NCI-H345 (cell line): ENCODE measurements at regions not wholly inside any gene's neighbourhood (a gene's known extent, or its start where the extent isn't known, plus 50 kb on each side); places are given as distances from the start of the nearest gene placed in this dataset.

Experiments
- DNase-seq: peaks from one replicate; lab custom pipeline; 2025; lab: John Stamatoyannopoulos, UW

DNA sequence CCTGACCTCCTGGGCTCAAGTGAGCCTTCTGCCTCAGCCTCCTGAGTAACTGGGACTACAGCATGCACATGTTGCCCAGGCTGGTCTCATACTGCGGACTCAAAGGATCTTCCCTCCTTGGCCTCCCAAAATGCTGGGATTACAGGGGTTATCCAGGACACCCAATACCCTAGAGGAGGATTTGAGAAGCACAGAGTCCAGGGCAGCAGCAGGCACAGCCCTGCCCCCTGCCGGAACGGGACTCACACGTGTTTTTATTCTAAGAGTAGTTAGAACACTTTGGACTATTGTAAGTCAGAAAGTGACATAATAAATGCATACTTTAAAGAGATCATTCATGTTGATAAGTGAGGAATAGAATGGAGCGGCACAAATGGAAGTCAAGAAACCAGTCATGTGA lies 80.2 kb downstream of the C6orf118 start:
- DNase-seq, result no peak

DNA sequence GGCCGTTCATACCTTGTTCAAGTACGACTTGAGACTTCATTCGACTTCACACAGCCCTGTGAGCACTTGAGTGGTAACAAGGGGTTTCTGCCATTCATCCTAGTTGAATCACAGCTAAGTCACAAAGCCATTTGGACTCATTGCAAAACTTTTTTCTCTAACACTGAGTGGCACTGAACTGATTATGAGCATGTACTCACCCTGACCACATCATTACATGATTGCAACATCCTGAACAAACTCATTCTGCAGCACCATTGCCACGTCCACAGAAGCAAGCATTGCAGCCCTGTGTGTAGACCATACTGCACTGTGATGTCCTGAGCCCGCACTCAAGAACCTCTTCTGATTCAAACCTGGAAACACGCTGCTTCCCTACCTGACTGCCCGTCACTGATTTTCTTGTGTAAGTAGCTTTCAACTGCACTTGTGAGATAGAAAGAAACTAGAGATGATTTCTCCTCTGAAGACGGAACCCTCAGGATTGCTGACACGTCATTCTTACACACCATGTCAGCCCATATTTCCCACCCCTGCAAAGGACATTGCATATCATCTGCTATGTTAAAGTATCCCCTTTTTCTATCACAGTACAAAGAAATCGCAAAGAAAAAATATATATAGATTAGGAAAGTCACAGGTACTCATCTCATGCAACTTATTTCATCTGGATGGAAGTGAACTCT lies 81.6 kb downstream of the C6orf118 start:
- DNase-seq, result no peak

DNA sequence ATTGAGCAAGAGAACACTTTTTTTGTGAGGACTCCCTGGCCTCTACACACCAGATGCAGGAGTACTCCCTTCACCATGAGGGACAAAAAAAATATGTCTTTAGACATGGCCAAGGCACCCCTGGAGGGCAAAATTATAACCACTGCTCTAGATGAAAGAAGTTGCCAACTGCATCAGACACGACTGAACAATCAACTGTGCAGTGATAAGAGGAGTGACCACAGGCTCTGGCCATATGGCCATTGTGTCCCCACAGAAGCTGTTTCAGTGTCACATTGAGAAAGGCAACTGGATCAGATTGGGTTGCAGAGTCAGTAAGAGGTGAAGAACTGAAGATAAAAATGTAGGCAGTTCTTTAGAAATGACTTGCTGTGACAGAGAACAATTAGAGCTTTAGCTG lies 85.7 kb downstream of the C6orf118 start:
- DNase-seq, result no peak

DNA sequence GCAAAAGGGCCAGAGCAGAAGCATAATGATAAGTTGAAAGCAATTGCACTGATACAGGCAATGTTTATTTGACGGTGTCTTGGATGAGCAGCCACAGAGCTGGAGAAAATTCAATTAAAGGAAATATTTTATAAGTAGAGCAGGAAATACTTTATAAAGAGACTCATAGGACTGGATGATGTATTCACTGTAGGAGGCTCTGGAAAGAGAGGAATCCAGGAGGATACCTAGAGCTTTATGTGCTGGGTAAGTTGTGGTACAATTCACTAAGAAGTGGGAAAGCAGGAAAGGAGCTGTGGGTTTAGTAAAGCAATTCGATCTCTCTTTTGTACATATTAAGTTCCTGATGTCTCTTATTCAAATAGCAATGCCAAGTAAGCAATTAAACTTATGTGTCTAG lies 86.3 kb downstream of the C6orf118 start:
- no peak for DNase-seq

DNA sequence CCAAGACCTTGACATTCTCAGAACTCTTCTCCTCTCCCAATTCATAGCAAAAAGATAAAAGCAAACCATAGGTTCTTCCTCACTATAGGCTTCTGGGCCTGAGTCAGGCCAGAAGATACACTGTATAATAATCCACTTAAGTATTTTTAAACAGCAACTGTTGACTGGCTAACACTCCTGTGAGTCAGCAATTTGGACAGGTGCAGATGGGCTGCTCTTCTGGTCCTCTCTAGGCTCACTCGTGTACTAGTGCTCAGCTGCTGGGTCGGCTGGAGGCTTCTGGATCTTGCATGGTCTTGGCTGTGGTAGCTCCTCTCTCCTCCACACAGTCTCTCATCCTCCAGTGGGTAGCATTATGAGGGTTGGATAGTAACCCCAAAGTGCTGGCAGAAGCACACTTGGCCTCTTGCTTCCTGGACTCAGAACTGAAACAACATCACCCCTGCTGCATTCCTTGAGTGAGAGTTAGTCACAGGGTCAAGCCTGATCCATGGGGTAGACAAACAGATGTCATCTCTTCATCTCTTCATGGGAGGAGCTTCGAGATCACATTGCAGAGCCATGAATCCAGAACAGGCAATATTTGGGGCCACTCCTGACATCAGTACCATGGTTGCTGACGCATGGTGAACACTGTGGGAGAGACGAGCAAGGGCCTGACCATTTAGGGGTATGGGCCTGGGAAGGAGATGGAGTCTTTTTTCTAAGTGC lies 86.9 kb downstream of the C6orf118 start:
- no peak for DNase-seq

DNA sequence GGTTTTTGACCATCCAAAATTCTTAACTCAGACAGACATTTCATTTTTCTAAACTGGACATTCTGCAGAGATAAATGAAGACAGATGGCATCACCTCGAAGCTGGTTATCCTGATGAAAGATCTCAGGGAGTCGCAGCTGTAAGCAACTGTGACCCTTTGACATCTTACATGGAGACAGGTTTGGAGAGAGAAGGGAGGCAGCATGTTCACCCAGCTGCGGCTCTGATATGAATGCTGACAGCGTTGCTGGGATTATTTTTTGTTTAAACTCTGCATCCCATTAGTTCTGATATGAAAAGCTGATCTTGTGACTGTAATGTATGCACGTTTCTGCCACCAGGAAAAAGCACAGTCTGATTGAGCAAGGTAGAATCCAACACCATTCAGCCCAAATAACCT lies 89.4 kb downstream of the C6orf118 start:
- no peak for DNase-seq

DNA sequence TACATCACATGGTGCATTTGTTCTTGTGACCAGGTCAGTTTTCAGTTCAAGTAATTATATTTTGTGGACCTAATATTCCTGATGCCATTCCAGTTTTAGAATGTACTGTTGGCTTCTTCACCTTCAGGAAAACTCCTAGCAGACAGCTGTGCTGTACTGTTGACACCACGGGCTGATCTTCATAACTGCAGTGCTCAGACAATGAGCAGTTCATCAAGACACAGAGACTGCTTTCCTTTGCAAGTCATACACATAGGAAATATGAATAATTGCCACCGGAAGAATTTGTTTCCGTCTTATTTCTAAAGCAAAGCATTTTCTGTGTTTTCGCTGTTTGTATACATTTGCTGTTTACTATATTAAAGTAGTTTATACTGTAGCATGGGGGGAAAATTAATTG lies 89.8 kb downstream of the C6orf118 start:
- no peak for DNase-seq

DNA sequence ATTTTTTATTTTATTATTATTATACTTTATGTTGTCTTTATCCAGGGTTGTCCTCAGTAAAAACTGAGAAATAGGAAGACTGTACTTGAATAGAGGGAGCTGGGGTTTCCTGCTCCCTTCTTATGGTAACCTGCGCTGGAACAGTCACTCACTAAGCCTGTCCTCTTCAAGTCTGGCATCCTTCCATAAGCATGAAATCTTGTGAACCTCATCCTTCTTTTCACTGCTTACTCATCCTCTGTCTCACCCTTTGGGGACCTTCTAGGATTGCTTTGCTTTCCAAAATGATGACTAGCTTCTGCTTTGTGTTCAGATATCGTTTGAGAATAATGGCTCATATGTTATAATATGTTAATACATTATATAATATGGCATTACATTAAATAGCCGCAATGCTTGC lies 90.6 kb downstream of the C6orf118 start:
- no peak for DNase-seq

DNA sequence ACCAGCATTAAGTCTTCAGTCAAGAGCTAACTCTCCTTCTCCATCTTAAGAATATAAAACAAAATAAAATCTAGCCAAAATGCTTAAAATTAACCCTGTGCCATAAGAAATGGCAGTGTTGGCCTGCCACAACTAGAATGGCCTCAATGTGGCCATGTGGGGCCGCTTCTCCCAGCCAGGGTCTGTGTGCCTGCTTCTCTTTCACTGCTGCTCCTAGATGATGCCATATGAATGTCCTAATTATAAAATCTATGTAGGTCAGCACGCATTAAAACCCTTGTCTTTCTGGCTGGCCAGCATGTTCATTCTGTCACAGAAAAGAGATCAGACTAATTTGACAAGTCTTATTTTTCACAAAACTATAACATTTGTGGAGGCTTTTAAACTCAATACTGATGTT lies 102.6 kb downstream of the C6orf118 start:
- DNase-seq, result no peak

DNA sequence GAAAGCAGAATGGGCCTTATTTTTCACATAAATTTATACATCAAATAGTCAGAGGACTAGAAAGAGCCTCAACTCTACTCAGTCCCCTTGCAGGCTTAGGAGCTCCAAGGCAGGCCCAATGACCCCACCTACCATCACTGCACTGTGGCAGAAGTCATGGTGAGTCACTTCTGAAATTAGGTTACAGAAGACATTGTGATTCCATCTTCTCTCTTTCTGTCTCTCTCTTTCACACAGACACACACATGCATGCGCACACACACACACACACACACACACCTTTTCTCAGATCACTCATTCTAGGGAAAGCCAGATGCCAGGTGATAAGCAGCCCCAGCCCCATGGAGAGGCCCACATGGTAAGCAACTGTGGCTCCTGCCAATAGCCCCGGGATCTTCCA lies 103.8 kb downstream of the C6orf118 start:
- DNase-seq, result no peak

DNA sequence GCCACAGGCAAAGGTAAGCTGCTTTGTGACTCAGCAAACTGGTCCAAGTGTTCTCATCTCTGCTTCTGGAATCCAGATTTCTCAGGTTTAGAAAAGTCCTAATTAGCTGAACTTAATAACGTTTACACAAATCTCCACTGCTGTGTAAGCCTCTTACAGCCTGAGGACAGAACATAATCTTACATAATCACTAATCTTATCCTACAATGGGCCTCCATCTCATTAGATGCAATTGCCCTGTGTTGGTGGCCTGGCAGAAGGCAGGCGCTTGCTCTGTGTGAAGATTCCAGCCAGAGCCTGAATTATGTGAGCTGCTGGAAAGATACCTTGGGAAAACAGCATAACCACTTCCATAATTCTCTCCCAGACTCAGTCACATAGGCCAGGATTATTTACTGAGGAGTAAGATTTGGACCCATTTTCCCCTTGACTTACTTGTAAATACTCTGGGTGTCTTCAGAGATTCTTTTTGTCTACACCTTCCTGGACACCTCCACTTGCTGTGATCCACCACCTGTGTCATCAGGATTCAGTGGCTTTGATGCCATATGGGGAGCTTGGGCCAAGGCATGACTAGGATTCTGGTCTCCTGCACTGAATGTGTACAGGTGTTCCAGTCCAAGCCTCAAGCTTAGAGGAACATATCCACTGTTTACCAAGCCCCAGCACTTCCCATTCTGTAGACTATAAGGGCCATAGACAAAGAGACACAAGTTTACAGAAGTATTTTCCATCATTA lies 104.4 kb downstream of the C6orf118 start:
- no peak for DNase-seq

DNA sequence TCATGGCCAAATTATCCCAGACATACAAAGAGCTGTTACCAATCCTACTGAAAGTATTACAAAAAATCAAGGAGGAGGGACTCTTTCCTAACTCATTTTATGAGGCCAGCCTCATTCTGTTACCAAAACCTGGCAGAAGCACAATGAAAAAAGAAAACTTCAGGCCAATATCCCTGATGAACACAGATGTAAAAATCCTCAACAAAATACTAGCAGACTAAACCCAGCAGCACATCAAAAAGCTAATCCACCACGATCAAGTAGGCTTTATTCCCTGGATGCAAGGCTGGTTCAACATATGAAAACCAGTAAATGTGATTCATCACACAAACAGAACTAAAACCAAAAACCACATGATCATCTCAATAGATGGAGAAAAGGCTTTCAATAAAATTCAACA lies 109.2 kb downstream of the C6orf118 start:
- DNase-seq, result no peak

DNA sequence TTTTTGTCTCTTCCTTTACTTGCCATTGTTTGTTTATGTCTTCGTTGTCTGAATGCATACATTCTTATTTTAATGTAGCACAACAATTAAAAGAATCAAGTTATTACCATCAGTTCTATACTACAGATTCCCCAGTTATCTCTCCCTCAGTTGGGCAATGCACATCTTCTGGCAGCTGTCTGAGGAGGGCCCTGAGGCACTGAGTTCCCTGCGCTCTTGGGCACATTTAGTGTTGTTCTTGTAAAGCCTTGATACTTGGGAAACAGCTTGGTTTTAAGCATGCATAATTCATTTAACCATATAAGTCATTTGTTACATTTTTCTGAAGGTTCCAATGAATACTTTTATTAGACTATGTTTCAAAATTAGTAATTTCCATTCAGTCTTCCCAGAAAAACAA lies 117.9 kb downstream of the C6orf118 start:
- no peak for DNase-seq

DNA sequence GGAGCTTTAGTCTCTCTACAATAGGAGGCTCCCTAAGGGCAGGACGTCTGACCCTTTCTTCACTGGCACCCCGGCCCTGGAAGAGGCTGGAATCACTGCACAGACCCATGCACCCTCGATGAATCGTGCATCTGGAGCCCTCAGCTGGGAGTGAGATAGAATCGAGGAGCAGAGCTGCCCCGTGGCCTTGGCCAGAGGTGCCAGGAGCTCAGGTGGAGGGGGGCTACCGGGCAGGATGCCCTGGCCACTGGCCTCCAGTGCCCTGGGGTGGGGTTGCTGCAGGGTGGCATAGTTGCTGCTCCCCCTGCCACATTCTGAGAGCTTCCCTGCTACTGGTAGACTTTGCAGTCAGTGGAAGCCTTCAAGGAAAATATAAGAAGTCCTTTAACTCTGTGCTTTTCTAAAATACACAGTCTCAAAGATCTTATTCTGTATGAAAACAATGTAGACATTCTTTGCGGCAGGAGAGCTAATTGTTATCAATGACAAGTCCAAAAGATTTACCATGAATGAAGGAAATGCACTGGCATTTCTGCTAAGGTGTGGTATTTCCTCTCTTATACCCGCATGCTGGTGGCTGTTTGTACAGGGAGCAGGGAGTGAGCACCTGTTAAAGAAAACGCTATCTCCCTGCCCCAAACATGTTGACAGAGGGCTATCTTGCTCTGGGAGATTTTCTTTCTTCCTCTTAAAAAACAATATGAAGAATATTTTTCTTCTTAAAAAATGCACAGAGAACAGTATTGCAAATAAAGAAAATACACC lies 122.8 kb downstream of the C6orf118 start:
- DNase-seq, result no peak

DNA sequence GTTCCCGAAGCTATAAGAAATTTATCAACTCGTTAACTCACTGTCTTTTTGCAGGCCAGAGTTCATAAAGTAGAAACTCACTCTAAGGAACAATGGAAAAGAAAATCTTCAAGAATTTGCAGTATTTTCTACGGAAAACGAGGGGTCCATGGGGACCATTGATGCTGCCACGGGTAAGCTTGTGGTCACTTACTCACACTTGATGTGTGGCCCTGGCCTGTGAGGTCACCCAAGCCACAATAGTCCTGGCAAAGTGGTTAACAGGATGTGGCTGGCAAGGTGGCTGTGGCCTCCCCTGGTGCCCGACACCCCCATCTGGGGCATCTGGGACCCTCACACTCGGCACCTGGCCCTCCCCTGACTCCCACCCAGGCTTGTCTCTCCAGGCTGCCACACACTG lies 123.4 kb downstream of the C6orf118 start:
- DNase-seq, result no peak

DNA sequence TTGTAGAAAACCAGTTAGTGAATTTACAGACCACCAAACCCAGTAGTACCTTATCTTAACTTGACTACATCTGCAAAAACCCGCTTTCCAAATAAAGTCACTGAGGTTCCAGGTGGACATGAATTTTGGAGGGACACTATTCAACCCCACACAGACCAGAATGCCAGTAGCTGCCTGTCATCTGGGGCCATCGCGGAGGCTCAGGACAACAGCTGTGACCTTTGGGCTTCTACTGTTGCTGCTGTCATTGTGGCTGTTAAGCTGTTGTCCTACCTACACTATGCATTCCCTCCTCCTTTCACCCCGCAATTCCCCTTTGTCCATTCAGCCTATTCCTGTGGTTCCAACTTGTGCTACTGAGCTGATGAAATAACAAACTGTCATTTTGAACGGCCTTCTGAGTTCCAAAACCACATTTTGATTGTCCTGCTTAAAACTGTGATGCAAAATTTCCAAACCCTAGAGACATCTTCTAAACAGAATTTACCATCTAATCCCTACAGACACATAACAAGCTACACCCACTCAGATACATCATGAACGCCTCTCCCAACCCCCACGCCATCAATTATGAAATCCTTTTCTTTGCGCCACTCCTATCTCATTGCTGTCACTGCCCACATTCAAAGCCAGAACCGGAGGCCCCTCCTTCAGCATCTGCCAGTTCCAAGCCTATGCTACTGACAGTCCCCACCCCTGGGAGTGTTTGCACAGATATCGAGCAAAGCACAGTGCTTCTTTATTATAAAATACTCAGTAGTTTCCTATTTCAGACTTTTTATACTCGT lies 125.0 kb downstream of the C6orf118 start:
- no peak for DNase-seq

DNA sequence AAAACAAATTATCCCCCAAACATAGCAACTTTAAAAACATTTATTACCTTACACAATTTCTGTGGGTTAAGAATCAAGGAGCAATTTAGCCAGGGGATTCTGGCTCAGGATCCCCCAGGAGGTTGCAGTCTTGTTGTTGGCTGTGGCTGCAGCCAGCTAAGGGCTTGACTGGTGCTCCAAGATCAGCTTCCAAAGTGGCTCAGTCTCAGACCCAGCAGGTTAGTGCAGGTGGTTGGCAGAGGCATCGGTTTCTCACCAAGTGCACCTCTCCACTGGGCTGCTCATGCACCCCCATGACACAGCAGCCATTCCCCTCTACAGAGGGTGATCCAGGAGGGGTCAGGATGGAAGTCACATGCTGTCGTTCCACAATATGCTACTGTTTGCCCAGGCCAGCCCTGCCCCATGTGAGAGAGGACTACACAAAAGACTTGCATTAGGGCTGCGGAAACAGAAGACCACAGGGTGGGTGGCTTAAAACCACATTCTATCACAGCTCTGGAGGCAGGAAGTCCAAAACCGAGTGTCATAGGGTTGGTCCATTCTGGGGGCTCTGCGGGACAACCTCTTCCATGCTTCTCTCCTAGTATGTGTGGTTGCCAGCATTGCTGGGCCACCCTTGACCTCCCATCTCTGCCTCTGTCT lies 125.8 kb downstream of the C6orf118 start:
- no peak for DNase-seq

DNA sequence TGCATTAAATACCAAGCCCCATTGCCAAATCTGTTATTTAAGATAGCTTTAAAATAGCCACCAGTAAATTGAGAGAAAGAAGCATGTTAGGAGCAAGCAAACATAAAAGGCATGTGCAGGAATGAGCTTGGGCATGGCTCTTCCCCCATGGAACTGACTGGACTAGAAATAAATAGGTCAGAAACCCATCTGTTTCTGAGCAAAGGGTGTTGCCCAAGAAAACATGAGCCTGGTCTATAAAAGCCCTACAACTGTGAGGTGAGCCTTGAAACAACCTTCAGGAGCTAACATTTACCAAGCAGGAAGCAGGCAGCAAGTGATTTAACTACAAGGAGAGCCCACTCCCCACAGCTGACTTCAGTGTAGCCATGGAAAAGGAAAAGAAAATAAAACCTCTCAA lies 126.3 kb downstream of the C6orf118 start:
- no peak for DNase-seq

DNA sequence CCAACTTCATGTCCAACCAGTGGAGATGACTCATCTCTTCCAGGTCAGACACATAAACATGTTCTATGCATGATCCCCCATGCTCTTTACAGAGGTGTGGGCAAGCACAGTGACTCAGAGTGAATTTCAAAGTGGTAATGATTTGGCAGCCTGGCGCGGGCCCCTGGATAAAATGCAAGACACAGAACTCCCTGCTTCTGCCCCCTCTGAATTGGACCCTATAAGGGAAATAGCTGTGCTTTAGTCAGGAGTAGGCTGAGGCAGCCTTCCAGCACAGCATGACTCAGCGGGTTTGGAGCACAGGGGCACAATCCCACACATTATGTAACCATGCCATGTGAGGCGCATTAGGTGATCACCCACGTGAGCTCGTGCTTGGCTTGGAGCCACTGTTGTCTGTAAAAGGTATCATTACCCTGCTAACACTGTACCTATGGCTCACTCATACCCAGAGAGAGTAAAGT lies 127.4 kb downstream of the C6orf118 start:
- no peak for DNase-seq

DNA sequence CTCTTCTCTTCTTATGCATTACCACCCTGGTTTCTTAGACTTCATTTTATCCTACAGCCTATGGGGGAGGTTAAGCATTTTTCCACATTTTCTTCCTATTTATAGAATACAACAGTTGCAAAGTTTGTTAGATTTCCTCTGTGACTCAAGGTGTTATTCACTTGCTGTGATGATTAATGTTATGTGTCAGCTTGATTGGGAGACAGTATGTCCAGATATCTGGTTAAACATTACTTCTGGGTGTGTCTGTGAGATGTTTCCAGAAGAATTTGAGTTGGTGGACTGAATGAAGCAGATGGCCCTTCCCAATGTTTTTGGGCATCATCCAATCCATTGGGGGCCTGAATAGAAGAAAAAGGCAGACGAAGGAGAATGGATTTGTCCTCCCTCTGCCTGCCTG lies 131.3 kb downstream of the C6orf118 start:
- DNase-seq, result no peak

DNA sequence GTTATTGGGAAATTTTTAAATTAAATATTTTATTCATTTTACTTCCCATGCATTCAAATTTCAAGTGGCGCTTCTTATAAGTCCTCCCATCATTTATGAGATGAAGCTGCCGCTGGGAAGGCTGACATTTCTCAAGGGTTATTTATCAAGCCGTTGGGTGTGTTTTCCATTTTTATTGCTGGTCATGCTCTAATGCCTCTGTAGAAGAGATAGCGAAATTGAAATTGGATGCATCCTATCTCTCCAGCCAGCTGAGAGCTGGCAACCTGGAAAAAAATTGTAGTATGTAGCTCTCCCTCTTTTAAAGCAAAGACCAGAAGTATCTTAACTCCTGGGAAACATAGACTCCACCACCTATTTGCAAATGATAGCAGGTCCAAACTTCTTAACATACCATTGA lies 135.9 kb downstream of the C6orf118 start:
- DNase-seq, result no peak
